OCI-LY7 (cell line): ENCODE measurements at regions not wholly inside any gene's neighbourhood (a gene's known extent, or its start where the extent isn't known, plus 50 kb on each side); places are given as distances from the start of the nearest gene placed in this dataset.

Source experiments
- BruUV-seq: library from RNA; stranded (reverse); fragments of 400-500 nt; replicated peaks from 2 replicates; lab custom pipeline; 2021; lab: Mats Ljungman, UMichigan
- CTCF ChIA-PET: fragments of 300-600 bp; sonication (Branson Sonifier 250); formaldehyde crosslinking; loops from one replicate; lab custom pipeline; 2022; ENCODE audit warnings: antibody characterized with exemption; ENCODE audit not compliant: unreplicated experiment; lab: Charles Lee
- POLR2A ChIA-PET: fragments of 300-600 bp; sonication (Branson Sonifier 250); formaldehyde crosslinking; loops from one replicate; lab custom pipeline; 2022; ENCODE audit warnings: antibody characterized with exemption; lab: Charles Lee
- DNase-seq: peaks from one replicate; pipeline ENCODE4 v3.0.0-alpha.2; 2015; ENCODE audit warnings: low spot score
- H2AFZ ChIP-seq: fragments of 200-600 bp; sonication (generic), shearing (Covaris generic); 2 replicates; pipeline ENCODE4 v1.6.1; 2014; ENCODE audit warnings: mild to moderate bottlenecking, antibody characterized with exemption, low read length, moderate library complexity
- H3K27ac ChIP-seq: fragments of 200-600 bp; sonication (generic); 2 replicates; pipeline ENCODE4 v1.5.1; 2014; ENCODE audit warnings: mixed run types, low read depth, mild to moderate bottlenecking, moderate library complexity, low read length, inconsistent platforms; ENCODE audit not compliant: poor library complexity, severe bottlenecking
- H3K36me3 ChIP-seq: fragments of 200-600 bp; sonication (generic); 2 replicates; pipeline ENCODE4 v1.6.1; 2014; ENCODE audit warnings: mild to moderate bottlenecking, antibody characterized with exemption, low read length, moderate library complexity, mixed read lengths; ENCODE audit not compliant: insufficient read depth
- H3K4me1 ChIP-seq: fragments of 200-600 bp; sonication (generic); 2 replicates; pipeline ENCODE4 v1.5.1; 2014; ENCODE audit warnings: mild to moderate bottlenecking, low read length; ENCODE audit not compliant: insufficient read depth, poor library complexity, severe bottlenecking
- H3K4me2 ChIP-seq: fragments of 200-600 bp; sonication (generic); 2 replicates; pipeline ENCODE4 v1.6.1; 2014; ENCODE audit warnings: mild to moderate bottlenecking, low read length
- H3K4me3 ChIP-seq: fragments of 200-600 bp; sonication (generic); 2 replicates; pipeline ENCODE4 v1.5.1; 2014; ENCODE audit warnings: mild to moderate bottlenecking, low read depth, low read length; ENCODE audit not compliant: poor library complexity, severe bottlenecking
- H3K79me2 ChIP-seq: fragments of 200-600 bp; sonication (generic); 2 replicates; pipeline ENCODE4 v1.6.1; 2016; ENCODE audit warnings: low read depth, mild to moderate bottlenecking, low read length, moderate library complexity, mixed read lengths; ENCODE audit not compliant: insufficient read depth
- H3K9me2 ChIP-seq: fragments of 200-600 bp; sonication (generic); 2 replicates; pipeline ENCODE4 v1.6.1; 2016; ENCODE audit warnings: mild to moderate bottlenecking, low read length, mixed read lengths; ENCODE audit not compliant: insufficient read depth
- H3K9me3 ChIP-seq: fragments of 200-600 bp; sonication (generic); 2 replicates; pipeline ENCODE4 v1.6.1; 2014; ENCODE audit warnings: mild to moderate bottlenecking, mixed run types, low read length, mixed read lengths
- H4K20me1 ChIP-seq: fragments of 200-600 bp; sonication (generic); 2 replicates; pipeline ENCODE4 v1.6.1; 2014; ENCODE audit warnings: mild to moderate bottlenecking, antibody characterized with exemption, low read length, moderate library complexity, mixed read lengths; ENCODE audit not compliant: insufficient read depth
- CTCF ChIP-seq: fragments of 200-600 bp; sonication (generic); conservative IDR thresholded peaks from 2 replicates; pipeline ENCODE4 v1.5.1; 2014; ENCODE audit warnings: mild to moderate bottlenecking, antibody characterized with exemption, low read length, moderate library complexity, mixed read lengths
- EZH2phosphoT487 ChIP-seq: fragments of 200-600 bp; sonication (generic); IDR thresholded peaks from 2 replicates; pipeline ENCODE4 v1.6.1; 2018; ENCODE audit warnings: low read depth, borderline replicate concordance, mild to moderate bottlenecking, mixed run types, antibody characterized with exemption, low read length, moderate library complexity, mixed read lengths
- intact Hi-C: fragments of 100-400 bp; cut with micrococcal nuclease; formaldehyde crosslinking; loops from one replicate; pipeline ENCODE4 v1.10.0; 2022; ENCODE audit not compliant: unreplicated experiment

GRCh38 chr1:182255494-182255893 is 136.1 kb downstream of the GLUL start:
- POLR2A ChIA-PET: no interaction called here
- no peak overlapping the region for H3K4me3 ChIP-seq
- H3K36me3 ChIP-seq: no peaks in the 10 kb centered on the region
- TF ChIP-seq EZH2phosphoT487: no peak
- no peak for TF ChIP-seq CTCF
- no peaks in the 10 kb centered on the region for H4K20me1 ChIP-seq
- intact Hi-C loops: no loop called here
- no peak overlapping the region for H3K27ac ChIP-seq
- CTCF ChIA-PET: no interaction called here
- no peak for DNase-seq
- no TSS peak for BruUV-seq
- no peaks in the 10 kb centered on the region for H3K79me2 ChIP-seq
- H3K9me3 ChIP-seq: no peaks in the 10 kb centered on the region
- H2AFZ ChIP-seq: no peak overlapping the region
- H3K4me1 ChIP-seq: no peaks in the 10 kb centered on the region
- H3K9me2 ChIP-seq: no peaks in the 10 kb centered on the region
- H3K4me2 ChIP-seq: no peak overlapping the region

DNA sequence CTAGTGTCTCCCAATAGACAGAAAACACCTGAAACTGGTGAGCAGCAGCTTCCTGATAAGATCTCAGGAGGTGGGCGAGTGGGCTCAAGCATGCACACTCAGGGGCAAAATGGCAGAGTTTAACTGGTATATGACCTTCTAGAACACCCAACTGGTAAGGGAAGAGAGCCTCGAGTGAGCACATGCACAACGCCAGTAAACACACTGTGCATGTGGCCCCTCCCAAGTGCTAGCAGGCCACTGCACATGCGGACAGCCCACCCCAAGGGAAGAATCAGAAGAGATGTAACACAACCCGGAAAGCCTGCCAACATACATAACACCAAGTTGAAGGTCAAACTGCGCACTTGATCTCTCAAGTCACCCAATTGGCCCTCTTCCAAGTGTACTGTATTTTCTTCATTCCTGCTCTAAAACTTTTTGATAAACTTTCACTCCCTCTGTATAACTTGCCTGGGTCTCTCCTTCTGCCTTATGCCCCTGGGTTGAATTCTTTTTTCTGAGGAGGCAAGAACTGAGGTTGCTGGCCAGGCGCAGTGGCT is 138.2 kb downstream of the GLUL start:
- DNase-seq: no peak
- H3K4me2 ChIP-seq: no peak overlapping the region
- ChIA-PET POLR2A (no interaction called here), CTCF (no interaction called here)
- no peak overlapping the region for H3K27ac ChIP-seq
- H3K36me3 ChIP-seq: no peaks in the 10 kb centered on the region
- no peaks in the 10 kb centered on the region for H3K9me3 ChIP-seq
- no peaks in the 10 kb centered on the region for H3K79me2 ChIP-seq
- no TSS peak for BruUV-seq
- intact Hi-C loops: no loop called here
- no peaks in the 10 kb centered on the region for H3K4me1 ChIP-seq
- no peaks in the 10 kb centered on the region for H4K20me1 ChIP-seq
- no peaks in the 10 kb centered on the region for H3K9me2 ChIP-seq
- H2AFZ ChIP-seq: no peak overlapping the region
- TF ChIP-seq CTCF: no peak
- TF ChIP-seq EZH2phosphoT487: no peak
- H3K4me3 ChIP-seq: no peak overlapping the region

DNA sequence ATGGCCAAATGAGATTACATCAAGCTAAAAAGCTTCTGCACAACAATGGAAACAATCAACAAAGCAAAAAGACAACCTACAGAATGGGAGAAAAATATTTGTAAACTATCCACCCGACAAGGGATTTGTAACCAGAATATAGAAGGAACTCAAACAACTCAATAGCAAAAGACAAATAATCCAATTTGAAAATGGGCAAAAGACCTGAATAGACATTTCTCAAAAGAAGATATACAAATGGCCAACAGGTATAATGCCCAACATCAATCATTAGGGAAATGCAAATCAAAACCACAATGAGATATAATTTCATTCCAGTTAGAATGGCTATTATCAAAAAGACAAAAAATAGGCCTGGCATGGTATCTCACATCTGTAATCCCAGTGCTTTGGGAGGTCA is 140.0 kb downstream of the GLUL start:
- Histone ChIP-seq H4K20me1 (no peaks in the 10 kb centered on the region), H3K27ac (no peak overlapping the region), H3K4me1 (no peaks in the 10 kb centered on the region), H3K4me2 (no peak overlapping the region), H3K36me3 (no peaks in the 10 kb centered on the region), H3K4me3 (no peak overlapping the region), H3K79me2 (no peaks in the 10 kb centered on the region), H3K9me3 (no peaks in the 10 kb centered on the region), H3K9me2 (no peaks in the 10 kb centered on the region), H2AFZ (no peak overlapping the region)
- no peak for DNase-seq
- BruUV-seq: no TSS peak
- TF ChIP-seq EZH2phosphoT487 (no peak), CTCF (no peak)
- intact Hi-C loops: no loop called here
- ChIA-PET CTCF (interaction anchor here (0.6 kb wide), 1 partner anchor 38 kb away, joined by 5 read pairs; no protein-coding TSS in a partner anchor), POLR2A (no interaction called here)
